A549 (cell line): ENCODE measurements at regions not wholly inside any gene's neighbourhood (a gene's known extent, or its start where the extent isn't known, plus 50 kb on each side); places are given as distances from the start of the nearest gene placed in this dataset.

Experiments
- ATAC-seq, 2 experiments: fragments of 200-7000 bp in 1 of 2; fragments of >200 bp in 1 of 2; cut with Nextera tagmentation in 1 of 2; cut with Tn5 transposase in 1 of 2; 3 replicates each; pipeline versions ENCODE4 v1.8.0 to v1.9.1; 2018 to 2020; ENCODE audit warnings: mild to moderate bottlenecking in 1 of 2, moderate library complexity in 1 of 2
- CTCF ChIA-PET: fragments of 300-600 bp; sonication (Branson Sonifier 250); formaldehyde crosslinking; extraction: SDS; loops from one replicate; lab custom pipeline; 2021; ENCODE audit warnings: antibody characterized with exemption, inconsistent platforms; lab: Yijun Ruan, JAX
- POLR2A ChIA-PET: fragments of 350-600 bp; formaldehyde crosslinking; extraction: SDS; loops from one replicate; lab custom pipeline; 2021; ENCODE audit warnings: antibody characterized with exemption, inconsistent platforms; lab: Yijun Ruan, JAX
- DNase-seq, 2 experiments: peaks; one replicate each; pipeline versions ENCODE4 v3.0.0 to v3.0.0-alpha.2; 2011 to 2016; ENCODE audit warnings: low read depth in 1 of 2, low spot score in 1 of 2
- FAIRE-seq: peaks from 2 replicates; lab custom pipeline; 2011; peaks lifted over from hg19 to GRCh38; lab: Jason Lieb, UNC
- H3K27ac ChIP-seq, 2 experiments: fragments of >200 bp; sonication (Bioruptor Twin); formaldehyde crosslinking; 3 replicates each; pipeline ENCODE4 v1.5.1; 2016 to 2017
- H3K4me1 ChIP-seq: fragments of >200 bp; sonication (Bioruptor Twin); formaldehyde crosslinking; 3 replicates; pipeline ENCODE4 v1.6.1; 2016
- H3K4me2 ChIP-seq: fragments of >200 bp; sonication (Bioruptor Twin); formaldehyde crosslinking; 3 replicates; pipeline ENCODE4 v1.6.1; 2016
- H3K4me3 ChIP-seq: fragments of >200 bp; sonication (Bioruptor Twin); formaldehyde crosslinking; 3 replicates; pipeline ENCODE4 v1.5.1; 2016
- H3K9me3 ChIP-seq: fragments of >200 bp; sonication (Bioruptor Twin); formaldehyde crosslinking; 3 replicates; pipeline ENCODE4 v1.6.1; 2016
- BHLHE40 ChIP-seq: IDR thresholded peaks from 2 replicates; pipeline ENCODE4 v1.6.1; 2012; ENCODE audit warnings: low read depth, low read length, inconsistent platforms
- CBX8 ChIP-seq: fragments of 200-600 bp; sonication (generic); IDR thresholded peaks from 2 replicates; pipeline ENCODE4 v1.6.1; 2016
- CEBPB ChIP-seq, 2 experiments: fragments of >200 bp in 1 of 2; sonication (Bioruptor Twin) in 1 of 2; formaldehyde crosslinking in 1 of 2; IDR thresholded peaks; 2 replicates each; pipeline ENCODE4 v1.6.1; 2012 to 2016
- CHD4 ChIP-seq: fragments of 200-600 bp; sonication (generic); IDR thresholded peaks from 2 replicates; pipeline ENCODE4 v1.6.1; 2016; ENCODE audit warnings: antibody characterized with exemption, mild to moderate bottlenecking, borderline replicate concordance
- E2F6 ChIP-seq: IDR thresholded peaks from 2 replicates; pipeline ENCODE4 v1.6.1; 2012; ENCODE audit warnings: low read depth, borderline replicate concordance
- EHF ChIP-seq: fragments of 250-450 bp; sonication (Bioruptor Pico); IDR thresholded peaks from 2 replicates; pipeline ENCODE4 v1.5.0; 2020; ENCODE audit warnings: mild to moderate bottlenecking
- FOSB ChIP-seq: fragments of 250-450 bp; sonication (Bioruptor Pico); IDR thresholded peaks from 2 replicates; pipeline ENCODE4 v1.5.0; 2020; ENCODE audit warnings: mild to moderate bottlenecking, moderate library complexity
- FOSL2 ChIP-seq, 2 experiments: fragments of 450-650 bp in 1 of 2; fragments of >200 bp in 1 of 2; sonication (Bioruptor Twin) in 1 of 2; formaldehyde crosslinking; IDR thresholded peaks; 2 replicates each; pipeline versions ENCODE4 v1.5.0 to v1.6.1; 2016 to 2020; ENCODE audit warnings: mild to moderate bottlenecking in 1 of 2, moderate library complexity in 1 of 2
- FOXS1 ChIP-seq: fragments of 250-450 bp; sonication (Bioruptor Pico); IDR thresholded peaks from 2 replicates; pipeline ENCODE4 v1.5.0; 2020; ENCODE audit warnings: mild to moderate bottlenecking, moderate library complexity
- HDAC2 ChIP-seq: fragments of 200-600 bp; sonication (generic); IDR thresholded peaks from 2 replicates; pipeline ENCODE4 v1.6.1; 2016
- HES2 ChIP-seq: fragments of >200 bp; sonication (Bioruptor Twin); formaldehyde crosslinking; IDR thresholded peaks from 2 replicates; pipeline ENCODE4 v1.6.1; 2016
- HEYL ChIP-seq: fragments of 250-450 bp; sonication (Bioruptor Pico); IDR thresholded peaks from 2 replicates; pipeline ENCODE4 v1.8.0; 2021; ENCODE audit warnings: mild to moderate bottlenecking, moderate library complexity
- HOXA7 ChIP-seq: fragments of 250-450 bp; sonication (Bioruptor Pico); IDR thresholded peaks from 2 replicates; pipeline ENCODE4 v1.5.0; 2020; ENCODE audit warnings: mild to moderate bottlenecking, moderate library complexity
- JUN ChIP-seq, 2 experiments: fragments of >200 bp; sonication (Bioruptor Twin); formaldehyde crosslinking; IDR thresholded peaks; 2 replicates in 1 of 2; 3 replicates in 1 of 2; pipeline ENCODE4 v1.6.1; 2016 to 2017
- JUNB ChIP-seq: fragments of >200 bp; sonication (Bioruptor Twin); formaldehyde crosslinking; IDR thresholded peaks from 2 replicates; pipeline ENCODE4 v1.6.1; 2016
- MAZ ChIP-seq: fragments of 150-350 bp; IDR thresholded peaks from 2 replicates; pipeline ENCODE4 v1.6.1; 2014; ENCODE audit warnings: antibody characterized with exemption, low read depth, low read length, borderline replicate concordance
- NR3C1 ChIP-seq: fragments of >200 bp; sonication (Bioruptor Twin); formaldehyde crosslinking; IDR thresholded peaks from 3 replicates; pipeline ENCODE4 v1.6.1; 2017
- POLR2A ChIP-seq: IDR thresholded peaks from 2 replicates; pipeline ENCODE4 v1.6.1; 2012; ENCODE audit warnings: mild to moderate bottlenecking, low read length
- POLR2AphosphoS2 ChIP-seq: conservative IDR thresholded peaks from 2 replicates; pipeline ENCODE4 v1.6.1; 2012; ENCODE audit warnings: low read length, improper control_type of control experiment, inconsistent platforms
- RAD21 ChIP-seq, 2 experiments: fragments of >200 bp in 1 of 2; sonication (Bioruptor Twin) in 1 of 2; formaldehyde crosslinking in 1 of 2; IDR thresholded peaks in 1 of 2; conservative IDR thresholded peaks in 1 of 2; 2 replicates in 1 of 2; 3 replicates in 1 of 2; pipeline ENCODE4 v1.6.1; 2012 to 2018; ENCODE audit warnings: inconsistent platforms in 1 of 2
- RCOR1 ChIP-seq: fragments of 150-350 bp; IDR thresholded peaks from 2 replicates; pipeline ENCODE4 v1.6.1; 2014; ENCODE audit warnings: antibody characterized with exemption, low read length, low read depth
- TFCP2L1 ChIP-seq: fragments of 250-450 bp; sonication (Bioruptor Pico); IDR thresholded peaks from 2 replicates; pipeline ENCODE4 v1.5.0; 2021; ENCODE audit warnings: mild to moderate bottlenecking
- TP53 ChIP-seq: fragments of 250-450 bp; sonication (Bioruptor Pico); IDR thresholded peaks from 2 replicates; pipeline ENCODE4 v1.5.0; 2021; ENCODE audit warnings: mild to moderate bottlenecking, moderate library complexity
- ZFP36 ChIP-seq: fragments of 450-650 bp; IDR thresholded peaks from 2 replicates; pipeline ENCODE4 v1.6.1; 2014; ENCODE audit warnings: borderline replicate concordance; ENCODE audit not compliant: partially characterized antibody
- ZSCAN20 ChIP-seq: fragments of 250-450 bp; sonication (Bioruptor Pico); IDR thresholded peaks from 2 replicates; pipeline ENCODE4 v1.8.0; 2022; ENCODE audit warnings: mild to moderate bottlenecking, moderate library complexity
- WGBS: methylation state at CpG from one replicate; pipeline ENCODE4 v1.1.6; 2017; ENCODE audit errors: missing lambda C conversion rate; 5-methylcytosine and 5-hydroxymethylcytosine counted together
- TF ChIP-seq, protein P1 (sequence below): fragments of >200 bp; sonication (Bioruptor Twin); formaldehyde crosslinking; IDR thresholded peaks from 3 replicates; pipeline ENCODE4 v1.6.1; 2016
- TF ChIP-seq, protein P2 (sequence below): fragments of 250-450 bp; sonication (Bioruptor Pico); IDR thresholded peaks from 2 replicates; pipeline ENCODE4 v1.5.0; 2020; ENCODE audit warnings: low read depth, mild to moderate bottlenecking, moderate library complexity
- TF ChIP-seq, protein P3 (sequence below): fragments of 250-450 bp; sonication (Bioruptor Pico); IDR thresholded peaks from 2 replicates; pipeline ENCODE4 v1.5.0; 2021; ENCODE audit warnings: mild to moderate bottlenecking, moderate library complexity, borderline replicate concordance

DNA sequence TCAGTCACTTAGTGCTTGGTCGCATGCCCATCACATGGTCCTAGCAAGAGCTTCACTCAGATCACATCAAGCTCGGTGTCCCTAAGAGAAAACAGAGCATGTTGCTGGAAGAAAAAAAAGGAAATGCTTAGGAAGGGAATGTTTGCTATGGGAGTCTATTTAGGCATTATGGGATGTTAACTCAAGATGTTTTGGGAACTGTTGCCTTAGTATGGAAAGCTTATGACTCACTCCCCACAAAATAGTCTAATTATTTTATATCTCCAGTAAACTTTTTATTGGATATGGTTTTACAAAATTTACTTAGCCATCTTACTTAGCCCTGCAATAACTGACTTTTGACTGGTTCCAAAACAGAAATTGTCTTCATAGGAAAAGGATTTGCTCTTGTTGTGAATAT, 439.5 kb upstream of the ZEB2 start:
- H3K27ac ChIP-seq, result no peak overlapping the region
- DNase-seq (no peak), FAIRE-seq (no peak)
- no peak overlapping the region for H3K4me3 ChIP-seq
- H3K4me2 ChIP-seq, result no peak overlapping the region
- H3K4me1 ChIP-seq, result no peaks in the 10 kb centered on the region
- WGBS, result 75% methylated on average over 2 of the region's 2 CpGs
- no peak for TF ChIP-seq E2F6
- no peak for TF ChIP-seq RAD21 (conservative IDR thresholded peaks at IDR 0.05 in 1 of 2, IDR thresholded peaks at IDR 0.05 in 1 of 2)
- no peak for TF ChIP-seq TFCP2L1 (CRISPR knock-in tag)
- TF ChIP-seq, protein P1, sequence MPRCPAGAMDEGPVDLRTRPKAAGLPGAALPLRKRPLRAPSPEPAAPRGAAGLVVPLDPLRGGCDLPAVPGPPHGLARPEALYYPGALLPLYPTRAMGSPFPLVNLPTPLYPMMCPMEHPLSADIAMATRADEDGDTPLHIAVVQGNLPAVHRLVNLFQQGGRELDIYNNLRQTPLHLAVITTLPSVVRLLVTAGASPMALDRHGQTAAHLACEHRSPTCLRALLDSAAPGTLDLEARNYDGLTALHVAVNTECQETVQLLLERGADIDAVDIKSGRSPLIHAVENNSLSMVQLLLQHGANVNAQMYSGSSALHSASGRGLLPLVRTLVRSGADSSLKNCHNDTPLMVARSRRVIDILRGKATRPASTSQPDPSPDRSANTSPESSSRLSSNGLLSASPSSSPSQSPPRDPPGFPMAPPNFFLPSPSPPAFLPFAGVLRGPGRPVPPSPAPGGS, result no peak
- TF ChIP-seq ZFP36, result no peak
- TF ChIP-seq HES2, result no peak
- no peak for TF ChIP-seq POLR2A
- TF ChIP-seq, protein P2, sequence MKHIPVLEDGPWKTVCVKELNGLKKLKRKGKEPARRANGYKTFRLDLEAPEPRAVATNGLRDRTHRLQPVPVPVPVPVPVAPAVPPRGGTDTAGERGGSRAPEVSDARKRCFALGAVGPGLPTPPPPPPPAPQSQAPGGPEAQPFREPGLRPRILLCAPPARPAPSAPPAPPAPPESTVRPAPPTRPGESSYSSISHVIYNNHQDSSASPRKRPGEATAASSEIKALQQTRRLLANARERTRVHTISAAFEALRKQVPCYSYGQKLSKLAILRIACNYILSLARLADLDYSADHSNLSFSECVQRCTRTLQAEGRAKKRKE, result no peak
- TF ChIP-seq MAZ, result no peak
- no peak for TF ChIP-seq NR3C1
- no peak for TF ChIP-seq FOSB
- TF ChIP-seq ZSCAN20 (CRISPR knock-in tag), result no peak
- TF ChIP-seq TP53 (CRISPR knock-in tag), result no peak
- no peak for TF ChIP-seq HDAC2
- no peak for TF ChIP-seq POLR2AphosphoS2
- no peak for TF ChIP-seq BHLHE40
- no peak for TF ChIP-seq HEYL (CRISPR knock-in tag)
- TF ChIP-seq, protein P3, sequence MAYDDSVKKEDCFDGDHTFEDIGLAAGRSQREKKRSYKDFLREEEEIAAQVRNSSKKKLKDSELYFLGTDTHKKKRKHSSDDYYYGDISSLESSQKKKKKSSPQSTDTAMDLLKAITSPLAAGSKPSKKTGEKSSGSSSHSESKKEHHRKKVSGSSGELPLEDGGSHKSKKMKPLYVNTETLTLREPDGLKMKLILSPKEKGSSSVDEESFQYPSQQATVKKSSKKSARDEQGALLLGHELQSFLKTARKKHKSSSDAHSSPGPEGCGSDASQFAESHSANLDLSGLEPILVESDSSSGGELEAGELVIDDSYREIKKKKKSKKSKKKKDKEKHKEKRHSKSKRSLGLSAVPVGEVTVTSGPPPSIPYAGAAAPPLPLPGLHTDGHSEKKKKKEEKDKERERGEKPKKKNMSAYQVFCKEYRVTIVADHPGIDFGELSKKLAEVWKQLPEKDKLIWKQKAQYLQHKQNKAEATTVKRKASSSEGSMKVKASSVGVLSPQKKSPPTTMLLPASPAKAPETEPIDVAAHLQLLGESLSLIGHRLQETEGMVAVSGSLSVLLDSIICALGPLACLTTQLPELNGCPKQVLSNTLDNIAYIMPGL (CRISPR knock-in tag), result no peak
- TF ChIP-seq CBX8, result no peak
- no peak for TF ChIP-seq HOXA7
- TF ChIP-seq, all 56 proteins: peak for 0
- H3K9me3 ChIP-seq, result peaks cover 4% of the 10 kb centered on the region; the same call in 2 of the 3 replicates
- CTCF ChIA-PET, result interaction anchor here (1.5 kb wide), 1 partner anchor 18 kb away, joined by 3 read pairs; no protein-coding TSS in a partner anchor
- no peak for ATAC-seq
- POLR2A ChIA-PET, result no interaction called here

GRCh38 chr2:144950899-144951560, 431.1 kb upstream of the ZEB2 start:
- peak overlapping the region; percentile 56 for H3K4me2 ChIP-seq
- CTCF ChIA-PET, result interaction anchor here (1.0 kb wide), 1 partner anchor 33 kb away, joined by 3 read pairs; no protein-coding TSS in a partner anchor
- peaks cover 27% of the 10 kb centered on the region for H3K4me1 ChIP-seq
- FAIRE-seq, result no peak
- ATAC-seq, result peak; percentile 90 to 92; a peak in 5 of 6 replicates
- H3K4me3 ChIP-seq, result no peak overlapping the region
- peak; percentile 33 to 82 for DNase-seq
- TF ChIP-seq CEBPB (IDR thresholded peaks at IDR 0.05), result peak in 1 of 2 experiments; percentile 48; a peak in 1 of 4 replicates
- TF ChIP-seq FOSB, result no peak
- 0 out of 2 replicates have a peak, but pooled peaks have one; percentile 11 for TF ChIP-seq FOXS1
- no peak for TF ChIP-seq JUN (IDR thresholded peaks at IDR 0.05)
- TF ChIP-seq JUNB, result peak; percentile 52
- TF ChIP-seq CHD4, result no peak
- no peak for TF ChIP-seq MAZ
- no peak for TF ChIP-seq ZSCAN20 (CRISPR knock-in tag)
- TF ChIP-seq EHF (CRISPR knock-in tag), result no peak
- TF ChIP-seq RCOR1, result no peak
- no peak for TF ChIP-seq TFCP2L1 (CRISPR knock-in tag)
- peak; percentile 63 for TF ChIP-seq FOSL2 (IDR thresholded peaks at IDR 0.05)
- TF ChIP-seq FOSL2 (CRISPR knock-in tag; IDR thresholded peaks at IDR 0.05), result peak; percentile 81
- TF ChIP-seq NR3C1, result no peak
- TF ChIP-seq POLR2A, result no peak
- TF ChIP-seq, protein P3 (CRISPR knock-in tag), result no peak
- POLR2A ChIA-PET, result interaction anchor here (1.2 kb wide), 1 partner anchor 56 kb away, joined by 4 read pairs; no protein-coding TSS in a partner anchor
- H3K27ac ChIP-seq, result peak overlapping the region; percentile 68 to 78
- H3K9me3 ChIP-seq, result no peaks in the 10 kb centered on the region
- 40% methylated on average over 3 of the region's 3 CpGs for WGBS
